ENCODE measurements at regions not wholly inside any gene's neighbourhood (a gene's known extent, or its start where the extent isn't known, plus 50 kb on each side); places are given as distances from the start of the nearest gene placed in this dataset.

- no peak overlapping the region for H3K27ac ChIP-seq
- intact Hi-C loops (cut with DNase I): no loop called here
- 60 to 61% methylated on average over 2 of the region's 2 CpGs for WGBS, 2 donors
- ATAC-seq: no peak
- no peaks in the 10 kb centered on the region for H3K4me1 ChIP-seq
- FAIRE-seq: no peak
- H3K27me3 ChIP-seq: no peaks in the 10 kb centered on the region
- TF ChIP-seq, protein P1, sequence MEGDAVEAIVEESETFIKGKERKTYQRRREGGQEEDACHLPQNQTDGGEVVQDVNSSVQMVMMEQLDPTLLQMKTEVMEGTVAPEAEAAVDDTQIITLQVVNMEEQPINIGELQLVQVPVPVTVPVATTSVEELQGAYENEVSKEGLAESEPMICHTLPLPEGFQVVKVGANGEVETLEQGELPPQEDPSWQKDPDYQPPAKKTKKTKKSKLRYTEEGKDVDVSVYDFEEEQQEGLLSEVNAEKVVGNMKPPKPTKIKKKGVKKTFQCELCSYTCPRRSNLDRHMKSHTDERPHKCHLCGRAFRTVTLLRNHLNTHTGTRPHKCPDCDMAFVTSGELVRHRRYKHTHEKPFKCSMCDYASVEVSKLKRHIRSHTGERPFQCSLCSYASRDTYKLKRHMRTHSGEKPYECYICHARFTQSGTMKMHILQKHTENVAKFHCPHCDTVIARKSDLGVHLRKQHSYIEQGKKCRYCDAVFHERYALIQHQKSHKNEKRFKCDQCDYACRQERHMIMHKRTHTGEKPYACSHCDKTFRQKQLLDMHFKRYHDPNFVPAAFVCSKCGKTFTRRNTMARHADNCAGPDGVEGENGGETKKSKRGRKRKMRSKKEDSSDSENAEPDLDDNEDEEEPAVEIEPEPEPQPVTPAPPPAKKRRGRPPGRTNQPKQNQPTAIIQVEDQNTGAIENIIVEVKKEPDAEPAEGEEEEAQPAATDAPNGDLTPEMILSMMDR (IDR thresholded peaks at IDR 0.05): no peak
- no peaks in the 10 kb centered on the region for H3K36me3 ChIP-seq
- H3K9me3 ChIP-seq: no peaks in the 10 kb centered on the region
- no peak for DNase-seq
- H3K4me3 ChIP-seq: no peak overlapping the region
Observed at GRCh38 chr9:118529624-118530214, 825.5 kb downstream of the TLR4 start.

- WGBS, 2 donors: 38 to 50% methylated on average over 1 of the region's 1 CpG
- Histone ChIP-seq H3K4me1 (no peaks in the 10 kb centered on the region), H3K27me3 (no peaks in the 10 kb centered on the region), H3K27ac (no peak overlapping the region), H3K36me3 (no peaks in the 10 kb centered on the region), H3K4me3 (no peak overlapping the region), H3K9me3 (no peaks in the 10 kb centered on the region)
- intact Hi-C loops (cut with DNase I): no loop called here
- TF ChIP-seq, protein P1 (IDR thresholded peaks at IDR 0.05): no peak
- FAIRE-seq: no peak
- ATAC-seq: no peak
- no peak for DNase-seq
Observed at GRCh38 chr9:118532592-118532991, 828.4 kb downstream of the TLR4 start.

GRCh38 chr9:118533101-118533500 is 828.9 kb downstream of the TLR4 start:
- TF ChIP-seq, protein P1 (IDR thresholded peaks at IDR 0.05): no peak
- FAIRE-seq (no peak), ATAC-seq (no peak), DNase-seq (no peak)
- Histone ChIP-seq H3K4me1 (no peaks in the 10 kb centered on the region), H3K36me3 (no peaks in the 10 kb centered on the region), H3K4me3 (no peak overlapping the region), H3K9me3 (no peaks in the 10 kb centered on the region), H3K27ac (no peak overlapping the region), H3K27me3 (no peaks in the 10 kb centered on the region)
- intact Hi-C loops (cut with DNase I): no loop called here
- WGBS, 2 donors: 39 to 51% methylated on average over 3 of the region's 3 CpGs

DNA sequence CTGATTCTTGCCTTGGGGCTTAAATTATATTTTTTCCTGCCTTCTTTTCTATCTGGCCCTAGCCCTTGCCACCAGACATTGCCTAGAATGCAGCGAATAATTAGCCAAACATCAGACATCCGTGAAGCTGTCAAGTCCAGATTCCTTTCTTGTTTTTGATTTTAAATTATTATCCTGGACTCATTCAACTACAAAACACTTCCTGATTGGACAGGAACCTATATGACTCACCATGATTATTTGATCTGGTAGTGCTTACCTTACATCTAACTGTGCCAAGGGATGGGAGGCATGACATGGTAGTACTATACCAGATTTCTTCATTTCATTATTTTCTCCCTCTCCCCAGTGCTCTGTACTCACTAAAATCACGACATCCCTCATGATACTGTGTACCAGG is 829.6 kb downstream of the TLR4 start:
- no peak for ATAC-seq
- Histone ChIP-seq H3K27me3 (no peaks in the 10 kb centered on the region), H3K4me3 (no peak overlapping the region), H3K27ac (no peak overlapping the region), H3K9me3 (no peaks in the 10 kb centered on the region), H3K36me3 (no peaks in the 10 kb centered on the region), H3K4me1 (no peaks in the 10 kb centered on the region)
- intact Hi-C loops (cut with DNase I): no loop called here
- no peak for FAIRE-seq
- 40 to 44% methylated on average over 3 of the region's 3 CpGs for WGBS, 2 donors
- TF ChIP-seq, protein P1 (IDR thresholded peaks at IDR 0.05): no peak
- no peak for DNase-seq

DNA sequence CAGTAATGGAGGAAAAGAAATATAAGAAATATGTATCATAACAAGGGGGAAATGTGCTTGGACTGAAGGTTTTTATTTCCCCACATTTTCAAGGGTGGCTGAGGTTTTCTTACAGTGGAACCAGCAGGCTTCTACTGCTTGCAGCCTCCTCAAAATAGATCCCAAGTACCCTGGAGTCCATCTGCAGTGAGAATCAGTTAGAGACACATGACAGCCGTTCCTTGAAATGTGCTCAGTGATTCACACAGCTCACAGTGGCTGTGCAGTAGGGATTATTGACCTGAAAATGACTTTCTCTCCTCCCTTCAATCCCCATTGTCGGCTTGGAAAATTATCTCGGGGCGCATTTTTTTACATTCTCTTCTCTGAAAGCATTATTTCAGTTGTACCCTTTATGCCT is 832.0 kb downstream of the TLR4 start:
- TF ChIP-seq, protein P1 (IDR thresholded peaks at IDR 0.05): no peak
- H3K27ac ChIP-seq: no peak overlapping the region
- no peak for DNase-seq
- intact Hi-C loops (cut with DNase I): no loop called here
- no peak for ATAC-seq
- H3K9me3 ChIP-seq: no peaks in the 10 kb centered on the region
- H3K36me3 ChIP-seq: no peaks in the 10 kb centered on the region
- FAIRE-seq: no peak
- H3K4me3 ChIP-seq: no peak overlapping the region
- H3K27me3 ChIP-seq: no peaks in the 10 kb centered on the region
- no peaks in the 10 kb centered on the region for H3K4me1 ChIP-seq
- 38 to 61% methylated on average over 4 of the region's 4 CpGs for WGBS, 2 donors
